Activated naive CD4-positive, alpha-beta T cell treated with Interleukin-2 at 50 U/mL for 16 hours (primary cell): ENCODE measurements at regions not wholly inside any gene's neighbourhood (a gene's known extent, or its start where the extent isn't known, plus 50 kb on each side); places are given as distances from the start of the nearest gene placed in this dataset.
"Not testable (repeated sequence)": the region's sequence is repeated elsewhere in the genome, so short reads cannot be mapped to it uniquely, and the experiment has no call there.

Experiments
- DNase-seq: peaks from one replicate; pipeline ENCODE4 v3.0.0-alpha.2; 2020

GRCh38 chr6:100220543-100220942, 226.5 kb upstream of the MCHR2 start:
- DNase-seq = no peak

GRCh38 chr6:100217225-100218012, 223.4 kb upstream of the MCHR2 start:
- no peak for DNase-seq

- no peak for DNase-seq
Observed at GRCh38 chr6:100216760-100217159, 222.7 kb upstream of the MCHR2 start.

- no peak for DNase-seq
Observed at GRCh38 chr6:100212131-100212530, 218.1 kb upstream of the MCHR2 start.

GRCh38 chr6:100210137-100211117, 216.4 kb upstream of the MCHR2 start:
- DNase-seq = no peak

- DNase-seq = no peak
Observed at GRCh38 chr6:100209323-100210136, 215.5 kb upstream of the MCHR2 start.

- no peak for DNase-seq
Observed at GRCh38 chr6:100203400-100203799, 209.4 kb upstream of the MCHR2 start.

- no peak for DNase-seq
Observed at GRCh38 chr6:100202417-100203194, 208.6 kb upstream of the MCHR2 start.

- DNase-seq = not testable (repeated sequence)
Observed at GRCh38 chr6:100196214-100196982, 202.4 kb upstream of the MCHR2 start.

GRCh38 chr6:100195244-100195643, 201.2 kb upstream of the MCHR2 start:
- DNase-seq = not testable (repeated sequence)

- DNase-seq = no peak
Observed at GRCh38 chr6:100194535-100194934, 200.5 kb upstream of the MCHR2 start.

GRCh38 chr6:100188754-100189153, 194.7 kb upstream of the MCHR2 start:
- DNase-seq = no peak

GRCh38 chr6:100186552-100186951, 192.5 kb upstream of the MCHR2 start:
- no peak for DNase-seq

- no peak for DNase-seq
Observed at GRCh38 chr6:100185615-100186014, 191.6 kb upstream of the MCHR2 start.

GRCh38 chr6:100184473-100184872, 190.4 kb upstream of the MCHR2 start:
- DNase-seq = no peak

GRCh38 chr6:100182313-100182712, 188.3 kb upstream of the MCHR2 start:
- DNase-seq = no peak

- DNase-seq = no peak
Observed at GRCh38 chr6:100181309-100181708, 187.3 kb upstream of the MCHR2 start.

GRCh38 chr6:100179576-100179975, 185.6 kb upstream of the MCHR2 start:
- no peak for DNase-seq

GRCh38 chr6:100177956-100178355, 183.9 kb upstream of the MCHR2 start:
- no peak for DNase-seq

GRCh38 chr6:100176951-100177710, 183.1 kb upstream of the MCHR2 start:
- no peak for DNase-seq
